ENCODE measurements at regions not wholly inside any gene's neighbourhood (a gene's known extent, or its start where the extent isn't known, plus 50 kb on each side); places are given as distances from the start of the nearest gene placed in this dataset.

DNA sequence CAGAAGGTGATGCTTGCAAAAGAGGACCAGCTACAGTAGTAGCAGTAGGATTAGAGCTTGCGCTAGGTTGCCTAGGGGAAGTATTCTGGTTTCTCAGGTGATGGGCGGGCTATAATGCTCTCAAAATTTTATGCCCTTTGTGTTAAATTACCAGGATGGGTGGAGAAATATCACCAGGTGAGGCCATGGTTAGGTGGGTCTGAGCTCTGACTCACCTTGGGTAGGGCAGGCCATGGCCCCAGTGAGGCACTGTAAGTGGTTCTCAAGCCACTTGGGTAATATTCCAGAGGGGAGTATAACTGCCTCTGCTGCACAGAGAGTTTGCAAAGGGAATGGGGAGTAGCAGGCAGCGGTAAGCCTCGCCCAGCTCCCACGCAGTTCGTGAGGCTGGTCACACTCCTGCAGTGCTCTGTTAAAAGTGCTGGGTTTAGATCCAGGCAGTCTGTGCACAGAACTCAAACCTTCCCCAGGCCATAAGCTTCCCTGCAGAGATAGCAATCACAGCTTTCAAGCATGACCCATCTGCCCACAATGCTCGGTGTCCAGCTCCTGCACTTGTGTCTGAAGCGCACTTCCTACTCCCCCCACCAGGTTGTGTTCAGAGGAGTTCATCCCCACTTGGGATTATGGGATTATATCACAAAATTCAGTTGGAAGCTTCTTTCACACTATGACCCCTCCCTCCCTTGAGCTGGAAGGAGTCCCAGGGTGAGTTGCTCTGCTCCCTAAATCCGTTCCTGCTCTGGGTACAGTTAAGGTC is 575.0 kb downstream of the CHSY3 start:
- Mint-ChIP-seq H3K4me3 (no peak overlapping the region), H3K36me3 (ENCODE audit: insufficient read depth in 1 of 3, low read depth in 3 of 3) (peaks cover 0 to 12% (median 0%) of the 10 kb centered on the region in 3 experiments; a peak in 4 of 7 replicates), H3K4me1 (peaks cover 2 to 7% of the 10 kb centered on the region in 2 experiments; a peak in 2 of 4 replicates), H3K27ac (no peak overlapping the region), H3K9me3 (peaks cover 8 to 13% of the 10 kb centered on the region in 2 experiments), H3K27me3 (ENCODE audit: low read depth) (no peaks in the 10 kb centered on the region)
- H3K79me2 ChIP-seq (ENCODE audit: insufficient read depth, low read length), result no peaks in the 10 kb centered on the region
- WGBS (ENCODE audit: extremely low coverage, insufficient read length, low lambda C conversion rate), result no CpG with 5 or more reads among the region's 9 CpGs
- no peak overlapping the region for H2BK12ac ChIP-seq (ENCODE audit: insufficient read length, low read depth, low read length)
- no peak for DNase-seq
- no peak overlapping the region for H2BK5ac ChIP-seq (ENCODE audit: insufficient read length, low read length)
- no peaks in the 10 kb centered on the region for H3K23me2 ChIP-seq (ENCODE audit: insufficient read length, low read depth, low read length, poor library complexity, severe bottlenecking)
- no peak overlapping the region for H3K4me2 ChIP-seq (ENCODE audit: insufficient read depth, insufficient read length, low read length)
- TF ChIP-seq, protein P1, sequence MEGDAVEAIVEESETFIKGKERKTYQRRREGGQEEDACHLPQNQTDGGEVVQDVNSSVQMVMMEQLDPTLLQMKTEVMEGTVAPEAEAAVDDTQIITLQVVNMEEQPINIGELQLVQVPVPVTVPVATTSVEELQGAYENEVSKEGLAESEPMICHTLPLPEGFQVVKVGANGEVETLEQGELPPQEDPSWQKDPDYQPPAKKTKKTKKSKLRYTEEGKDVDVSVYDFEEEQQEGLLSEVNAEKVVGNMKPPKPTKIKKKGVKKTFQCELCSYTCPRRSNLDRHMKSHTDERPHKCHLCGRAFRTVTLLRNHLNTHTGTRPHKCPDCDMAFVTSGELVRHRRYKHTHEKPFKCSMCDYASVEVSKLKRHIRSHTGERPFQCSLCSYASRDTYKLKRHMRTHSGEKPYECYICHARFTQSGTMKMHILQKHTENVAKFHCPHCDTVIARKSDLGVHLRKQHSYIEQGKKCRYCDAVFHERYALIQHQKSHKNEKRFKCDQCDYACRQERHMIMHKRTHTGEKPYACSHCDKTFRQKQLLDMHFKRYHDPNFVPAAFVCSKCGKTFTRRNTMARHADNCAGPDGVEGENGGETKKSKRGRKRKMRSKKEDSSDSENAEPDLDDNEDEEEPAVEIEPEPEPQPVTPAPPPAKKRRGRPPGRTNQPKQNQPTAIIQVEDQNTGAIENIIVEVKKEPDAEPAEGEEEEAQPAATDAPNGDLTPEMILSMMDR (conservative IDR thresholded peaks at IDR 0.05), result peak; percentile 40; the same call in 2 of the 3 replicates
- no peaks in the 10 kb centered on the region for H4K20me1 ChIP-seq (ENCODE audit: control insufficient read depth, insufficient read depth, insufficient read length)
- H3K23ac ChIP-seq (ENCODE audit: insufficient read length, low read depth, low read length), result no peak overlapping the region
- no peak overlapping the region for H2BK20ac ChIP-seq (ENCODE audit: low read depth, low read length, poor library complexity, severe bottlenecking)
- H4K5ac ChIP-seq (ENCODE audit: insufficient read length, low read depth, low read length), result no peak overlapping the region
- H2AK5ac ChIP-seq (ENCODE audit: insufficient read length, low read length), result no peak overlapping the region
- no peak overlapping the region for H3T11ph ChIP-seq (ENCODE audit: low read length)
- H2BK15ac ChIP-seq (ENCODE audit: low read depth, low read length), result no peak overlapping the region
- no peak overlapping the region for H3K56ac ChIP-seq (ENCODE audit: insufficient read length, low read depth, low read length)
- no peak overlapping the region for H3K9ac ChIP-seq (ENCODE audit: extremely low read depth, insufficient read length, low read length)
- no peak overlapping the region for H3K27ac ChIP-seq (ENCODE audit: insufficient read length, low read depth, low read length)
- H3K79me1 ChIP-seq (ENCODE audit: insufficient read depth, low read depth, low read length, poor library complexity, severe bottlenecking), result no peaks in the 10 kb centered on the region
- no peaks in the 10 kb centered on the region for H3K9me3 ChIP-seq (ENCODE audit: control insufficient read depth, low read depth, low read length)
- no peak overlapping the region for H3K4ac ChIP-seq (ENCODE audit: low read depth, low read length)
- H2AFZ ChIP-seq (ENCODE audit: low read length), result no peak overlapping the region
- no peak overlapping the region for H3K14ac ChIP-seq (ENCODE audit: insufficient read depth, low read length)
- H4K91ac ChIP-seq (ENCODE audit: insufficient read length, low read depth, low read length), result no peak overlapping the region
- H3K18ac ChIP-seq (ENCODE audit: insufficient read length, low read depth, low read length), result no peak overlapping the region
- no peaks in the 10 kb centered on the region for H3K4me1 ChIP-seq (ENCODE audit: insufficient read depth, low read length)
- H4K8ac ChIP-seq (replicated peaks; ENCODE audit: insufficient read length, low read depth, low read length), result no peak overlapping the region
- no peaks in the 10 kb centered on the region for H3K27me3 ChIP-seq (ENCODE audit: insufficient read depth, low read length)
- H2BK120ac ChIP-seq (ENCODE audit: low read depth, low read length, poor library complexity, severe bottlenecking), result no peak overlapping the region
